ENCODE measurements at regions not wholly inside any gene's neighbourhood (a gene's known extent, or its start where the extent isn't known, plus 50 kb on each side); places are given as distances from the start of the nearest gene placed in this dataset.

DNA sequence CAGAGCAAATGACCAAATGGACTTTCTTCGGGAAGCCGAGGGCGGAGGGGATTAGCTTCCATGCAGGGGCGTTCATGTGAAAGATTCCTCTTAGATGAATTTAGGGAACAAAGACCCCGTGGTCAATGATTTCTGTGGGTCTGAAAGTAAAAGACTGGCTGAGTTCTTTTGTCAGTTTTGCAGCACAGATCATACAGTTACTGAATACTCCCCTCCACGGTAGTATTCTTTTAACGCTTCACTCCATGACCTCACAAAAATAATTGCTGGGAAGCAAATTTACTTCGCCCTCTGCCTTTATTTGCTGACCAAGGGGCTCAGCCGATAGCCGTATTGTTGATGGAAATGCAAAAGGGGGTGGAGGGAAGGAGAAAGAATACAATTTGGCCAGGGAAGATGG, 86.0 kb upstream of the SALL4 start:
- TF ChIP-seq, protein P1, sequence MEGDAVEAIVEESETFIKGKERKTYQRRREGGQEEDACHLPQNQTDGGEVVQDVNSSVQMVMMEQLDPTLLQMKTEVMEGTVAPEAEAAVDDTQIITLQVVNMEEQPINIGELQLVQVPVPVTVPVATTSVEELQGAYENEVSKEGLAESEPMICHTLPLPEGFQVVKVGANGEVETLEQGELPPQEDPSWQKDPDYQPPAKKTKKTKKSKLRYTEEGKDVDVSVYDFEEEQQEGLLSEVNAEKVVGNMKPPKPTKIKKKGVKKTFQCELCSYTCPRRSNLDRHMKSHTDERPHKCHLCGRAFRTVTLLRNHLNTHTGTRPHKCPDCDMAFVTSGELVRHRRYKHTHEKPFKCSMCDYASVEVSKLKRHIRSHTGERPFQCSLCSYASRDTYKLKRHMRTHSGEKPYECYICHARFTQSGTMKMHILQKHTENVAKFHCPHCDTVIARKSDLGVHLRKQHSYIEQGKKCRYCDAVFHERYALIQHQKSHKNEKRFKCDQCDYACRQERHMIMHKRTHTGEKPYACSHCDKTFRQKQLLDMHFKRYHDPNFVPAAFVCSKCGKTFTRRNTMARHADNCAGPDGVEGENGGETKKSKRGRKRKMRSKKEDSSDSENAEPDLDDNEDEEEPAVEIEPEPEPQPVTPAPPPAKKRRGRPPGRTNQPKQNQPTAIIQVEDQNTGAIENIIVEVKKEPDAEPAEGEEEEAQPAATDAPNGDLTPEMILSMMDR (conservative IDR thresholded peaks at IDR 0.05; ENCODE audit: low read length) = no peak
- no peak for TF ChIP-seq EZH2phosphoT487 (IDR thresholded peaks at IDR 0.05; ENCODE audit: borderline replicate concordance, low read depth, low read length)
